MCF 10A (cell line): ENCODE measurements at regions not wholly inside any gene's neighbourhood (a gene's known extent, or its start where the extent isn't known, plus 50 kb on each side); places are given as distances from the start of the nearest gene placed in this dataset.

ENCODE experiments used
- BruUV-seq: library from RNA; stranded (reverse); fragments of 400-500 nt; replicated peaks from 2 replicates; lab custom pipeline; 2021; lab: Mats Ljungman, UMichigan
- CTCF ChIA-PET: fragments of 300-600 bp; sonication (Branson Sonifier 250); formaldehyde crosslinking; extraction: SDS; loops from one replicate; lab custom pipeline; 2021; ENCODE audit warnings: antibody characterized with exemption, inconsistent platforms; lab: Yijun Ruan, JAX
- POLR2A ChIA-PET: fragments of 300-600, 350-650 bp; sonication (Branson Sonifier 250); formaldehyde crosslinking; extraction: SDS; loops from one replicate; lab custom pipeline; 2020; ENCODE audit warnings: antibody characterized with exemption, inconsistent platforms; lab: Yijun Ruan, JAX
- DNase-seq: peaks from one replicate; pipeline ENCODE4 v3.0.0-alpha.2; 2018; ENCODE audit not compliant: unreplicated experiment
- H3K27ac Mint-ChIP-seq: one replicate; pipeline ENCODE4 v1.8.0; 2022; ENCODE audit warnings: mild to moderate bottlenecking, low read depth, mixed read lengths; ENCODE audit not compliant: unreplicated experiment
- H3K27me3 Mint-ChIP-seq: one replicate; pipeline ENCODE4 v1.8.0; 2022; ENCODE audit warnings: mixed read lengths; ENCODE audit not compliant: insufficient read depth, unreplicated experiment
- H3K36me3 Mint-ChIP-seq: one replicate; pipeline ENCODE4 v1.8.0; 2022; ENCODE audit warnings: mild to moderate bottlenecking, moderate library complexity, mixed read lengths; ENCODE audit not compliant: insufficient read depth, unreplicated experiment
- H3K4me1 Mint-ChIP-seq: one replicate; pipeline ENCODE4 v1.8.0; 2022; ENCODE audit warnings: mixed read lengths; ENCODE audit not compliant: insufficient read depth, unreplicated experiment
- H3K4me3 Mint-ChIP-seq: one replicate; pipeline ENCODE4 v1.8.0; 2022; ENCODE audit warnings: mild to moderate bottlenecking, moderate library complexity, mixed read lengths; ENCODE audit not compliant: unreplicated experiment
- H3K9me3 Mint-ChIP-seq: one replicate; pipeline ENCODE4 v1.8.0; 2022; ENCODE audit warnings: mixed read lengths; ENCODE audit not compliant: unreplicated experiment
- CTCF ChIP-seq: fragments of 200-600 bp; IDR thresholded peaks from one replicate; pipeline ENCODE4 v1.8.0; 2022; ENCODE audit warnings: antibody characterized with exemption, mild to moderate bottlenecking; ENCODE audit not compliant: unreplicated experiment
- intact Hi-C: fragments of 100-400 bp; cut with micrococcal nuclease; formaldehyde crosslinking; loops from 2 replicates; pipeline ENCODE4 v1.14.1; 2022

DNA sequence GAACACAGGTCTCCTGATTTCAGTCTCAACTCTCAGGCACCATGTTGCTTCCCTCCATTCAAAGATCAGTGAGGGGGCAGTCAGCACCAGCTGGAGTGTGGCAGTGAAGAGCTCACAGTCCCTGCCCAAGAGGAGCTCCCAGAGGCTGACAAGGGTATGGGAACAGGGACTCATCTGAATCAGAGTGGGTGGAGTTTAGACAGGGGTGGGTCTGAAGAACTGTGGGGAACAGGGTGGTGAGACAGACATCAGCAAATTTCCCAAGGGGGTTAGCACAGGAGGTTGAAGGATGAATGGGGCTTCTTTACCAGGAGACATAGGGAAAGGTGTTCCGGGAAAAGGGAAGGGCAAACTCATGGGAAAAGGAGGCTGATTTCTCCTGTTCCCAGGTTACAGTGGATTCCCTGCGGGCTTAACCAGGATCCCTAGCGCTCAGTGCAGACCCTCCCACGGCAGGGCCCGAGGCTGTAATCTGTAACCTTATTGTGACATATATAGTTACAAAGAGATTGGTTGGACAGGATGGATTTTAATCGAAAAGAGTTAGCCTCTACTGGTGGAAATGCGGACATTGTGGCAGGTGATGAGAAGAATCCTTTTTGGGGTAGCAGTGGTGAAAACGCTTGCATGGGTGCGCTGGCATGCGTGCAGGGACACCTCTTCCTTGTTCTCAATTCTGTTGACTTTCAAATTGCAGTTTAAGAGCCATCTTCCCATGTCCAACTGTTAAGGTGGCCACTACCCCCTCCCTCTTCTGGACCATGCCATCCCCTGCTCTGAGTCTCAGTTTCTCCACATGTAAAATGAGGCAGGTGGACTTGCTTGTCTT, 160.3 kb downstream of the SMAD6 start:
- POLR2A ChIA-PET = no interaction called here
- Mint-ChIP-seq H3K4me1 (peaks cover 20% of the 10 kb centered on the region), H3K27me3 (no peaks in the 10 kb centered on the region), H3K27ac (no peak overlapping the region), H3K4me3 (no peak overlapping the region), H3K36me3 (no peaks in the 10 kb centered on the region), H3K9me3 (no peaks in the 10 kb centered on the region)
- intact Hi-C loops = loop anchor here (1.0 to 2.0 kb wide), 2 partner anchors 20 to 41 kb away; no protein-coding TSS in a partner anchor
- BruUV-seq = no TSS peak
- DNase-seq = peak; percentile 34
- TF ChIP-seq CTCF = no peak
- CTCF ChIA-PET = interaction anchor here (0.6 to 2.3 kb wide), 13 partner anchors 11 to 1803 kb away, joined by 3 to 35 read pairs (median 3); no protein-coding TSS in a partner anchor

DNA sequence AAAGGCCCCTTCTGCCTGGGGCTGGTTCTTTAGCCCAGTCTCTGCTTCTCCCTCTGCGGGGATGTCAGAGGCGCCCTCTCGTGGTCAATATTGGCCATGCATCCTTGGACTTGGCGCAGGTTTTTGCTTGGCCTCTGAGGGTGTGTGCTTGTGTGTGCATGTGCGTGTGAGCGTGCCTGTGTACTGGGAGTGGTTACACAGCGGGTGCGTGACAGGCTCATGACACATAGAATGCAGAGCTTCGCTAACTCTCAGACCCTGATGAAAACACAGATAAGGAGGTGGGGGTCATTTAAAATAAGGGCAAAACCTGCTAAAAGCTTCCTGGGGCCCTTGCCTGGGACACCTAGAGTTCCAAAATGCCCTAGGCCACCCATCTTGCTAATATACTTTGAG, 160.9 kb downstream of the SMAD6 start:
- H3K27me3 Mint-ChIP-seq = no peaks in the 10 kb centered on the region
- CTCF ChIA-PET = interaction anchor here (0.5 to 1.6 kb wide), 13 partner anchors 9 to 572 kb away, joined by 3 to 6 read pairs (median 3); no protein-coding TSS in a partner anchor
- no peak overlapping the region for H3K27ac Mint-ChIP-seq
- TF ChIP-seq CTCF = peak; percentile 86
- H3K4me1 Mint-ChIP-seq = peaks cover 20% of the 10 kb centered on the region
- H3K36me3 Mint-ChIP-seq = no peaks in the 10 kb centered on the region
- intact Hi-C loops = loop anchor here (1.0 to 2.0 kb wide), 2 partner anchors 20 to 40 kb away; no protein-coding TSS in a partner anchor
- peak; percentile 84 for DNase-seq
- no peak overlapping the region for H3K4me3 Mint-ChIP-seq
- H3K9me3 Mint-ChIP-seq = no peaks in the 10 kb centered on the region
- POLR2A ChIA-PET = no interaction called here
- no TSS peak for BruUV-seq

- no peak for TF ChIP-seq CTCF
- peaks cover 20% of the 10 kb centered on the region for H3K4me1 Mint-ChIP-seq
- intact Hi-C loops = loop anchor here (2.0 kb wide), 1 partner anchor 21 kb away; no protein-coding TSS in a partner anchor
- H3K9me3 Mint-ChIP-seq = no peaks in the 10 kb centered on the region
- ChIA-PET POLR2A (no interaction called here), CTCF (interaction anchor here (0.5 to 1.4 kb wide), 16 partner anchors 9 to 571 kb away, joined by 3 to 6 read pairs (median 3); no protein-coding TSS in a partner anchor)
- no peak overlapping the region for H3K4me3 Mint-ChIP-seq
- H3K27me3 Mint-ChIP-seq = no peaks in the 10 kb centered on the region
- no TSS peak for BruUV-seq
- no peaks in the 10 kb centered on the region for H3K36me3 Mint-ChIP-seq
- no peak for DNase-seq
- peak overlapping the region; percentile 55 for H3K27ac Mint-ChIP-seq
Observed at GRCh38 chr15:66863390-66864085, 161.5 kb downstream of the SMAD6 start.
